ENCODE measurements at regions not wholly inside any gene's neighbourhood (a gene's known extent, or its start where the extent isn't known, plus 50 kb on each side); places are given as distances from the start of the nearest gene placed in this dataset.
"Not testable (repeated sequence)": the region's sequence is repeated elsewhere in the genome, so short reads cannot be mapped to it uniquely, and the experiment has no call there.

GRCh38 chr11:121866754-121867153, 249.3 kb downstream of the BLID start:
- in situ Hi-C loops (cut with HindIII; ENCODE audit: low sequenced_read_pairs) = no loop called here
- TF ChIP-seq, protein P1, sequence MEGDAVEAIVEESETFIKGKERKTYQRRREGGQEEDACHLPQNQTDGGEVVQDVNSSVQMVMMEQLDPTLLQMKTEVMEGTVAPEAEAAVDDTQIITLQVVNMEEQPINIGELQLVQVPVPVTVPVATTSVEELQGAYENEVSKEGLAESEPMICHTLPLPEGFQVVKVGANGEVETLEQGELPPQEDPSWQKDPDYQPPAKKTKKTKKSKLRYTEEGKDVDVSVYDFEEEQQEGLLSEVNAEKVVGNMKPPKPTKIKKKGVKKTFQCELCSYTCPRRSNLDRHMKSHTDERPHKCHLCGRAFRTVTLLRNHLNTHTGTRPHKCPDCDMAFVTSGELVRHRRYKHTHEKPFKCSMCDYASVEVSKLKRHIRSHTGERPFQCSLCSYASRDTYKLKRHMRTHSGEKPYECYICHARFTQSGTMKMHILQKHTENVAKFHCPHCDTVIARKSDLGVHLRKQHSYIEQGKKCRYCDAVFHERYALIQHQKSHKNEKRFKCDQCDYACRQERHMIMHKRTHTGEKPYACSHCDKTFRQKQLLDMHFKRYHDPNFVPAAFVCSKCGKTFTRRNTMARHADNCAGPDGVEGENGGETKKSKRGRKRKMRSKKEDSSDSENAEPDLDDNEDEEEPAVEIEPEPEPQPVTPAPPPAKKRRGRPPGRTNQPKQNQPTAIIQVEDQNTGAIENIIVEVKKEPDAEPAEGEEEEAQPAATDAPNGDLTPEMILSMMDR (IDR thresholded peaks at IDR 0.05; ENCODE audit: low read depth, low read length) = no peak
- DNase-seq (ENCODE audit: low read depth, low spot score) = no peak
- no peak overlapping the region for H3K4me3 ChIP-seq (ENCODE audit: low read depth, low read length)

- in situ Hi-C loops (cut with HindIII; ENCODE audit: low sequenced_read_pairs) = no loop called here
- no peak overlapping the region for H3K4me3 ChIP-seq (ENCODE audit: low read depth, low read length)
- DNase-seq (ENCODE audit: low read depth, low spot score) = no peak
- TF ChIP-seq, protein P1 (IDR thresholded peaks at IDR 0.05; ENCODE audit: low read depth, low read length) = no peak
These were observed 251.4 kb downstream of the BLID start for GRCh38 chr11:121864660-121865059.

DNA sequence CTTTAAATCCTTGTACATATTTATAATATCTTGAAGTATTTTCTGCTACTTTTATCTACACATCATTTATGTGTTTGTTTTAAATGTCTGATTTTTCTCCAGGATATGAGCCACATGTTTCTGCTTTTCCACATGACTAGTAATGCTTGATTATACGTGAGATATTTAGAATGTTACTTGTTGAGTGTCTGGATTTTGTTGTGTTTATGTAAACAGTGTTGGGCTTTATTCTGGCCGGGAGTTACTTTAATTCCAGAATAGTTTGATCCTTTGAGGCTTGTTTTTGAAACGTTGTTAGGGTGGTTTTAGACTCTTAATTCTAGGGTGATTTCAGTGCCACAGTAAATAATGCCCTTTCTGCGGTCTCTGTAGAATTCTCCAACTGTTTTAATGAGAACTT, 252.9 kb downstream of the BLID start:
- in situ Hi-C loops (cut with HindIII; ENCODE audit: low sequenced_read_pairs) = no loop called here
- no peak for DNase-seq (ENCODE audit: low read depth, low spot score)
- TF ChIP-seq, protein P1 (IDR thresholded peaks at IDR 0.05; ENCODE audit: low read depth, low read length) = no peak
- H3K4me3 ChIP-seq (ENCODE audit: low read depth, low read length) = no peak overlapping the region

- in situ Hi-C loops (cut with HindIII; ENCODE audit: low sequenced_read_pairs); DNase-seq (ENCODE audit: low read depth, low spot score); H3K4me3 ChIP-seq (ENCODE audit: low read depth, low read length): not testable (repeated sequence)
These were observed 260.9 kb downstream of the BLID start for GRCh38 chr11:121855138-121855537.

GRCh38 chr11:121844016-121844415, 272.0 kb downstream of the BLID start:
- H3K4me3 ChIP-seq (ENCODE audit: low read depth, low read length) = no peak overlapping the region
- in situ Hi-C loops (cut with HindIII; ENCODE audit: low sequenced_read_pairs) = no loop called here
- no peak for DNase-seq (ENCODE audit: low read depth, low spot score)
- TF ChIP-seq, protein P1 (IDR thresholded peaks at IDR 0.05; ENCODE audit: low read depth, low read length) = no peak

GRCh38 chr11:121842192-121842585, 273.8 kb downstream of the BLID start:
- in situ Hi-C loops (cut with HindIII; ENCODE audit: low sequenced_read_pairs) = no loop called here
- TF ChIP-seq, protein P1 (IDR thresholded peaks at IDR 0.05; ENCODE audit: low read depth, low read length) = no peak
- no peak overlapping the region for H3K4me3 ChIP-seq (ENCODE audit: low read depth, low read length)
- no peak for DNase-seq (ENCODE audit: low read depth, low spot score)

DNA sequence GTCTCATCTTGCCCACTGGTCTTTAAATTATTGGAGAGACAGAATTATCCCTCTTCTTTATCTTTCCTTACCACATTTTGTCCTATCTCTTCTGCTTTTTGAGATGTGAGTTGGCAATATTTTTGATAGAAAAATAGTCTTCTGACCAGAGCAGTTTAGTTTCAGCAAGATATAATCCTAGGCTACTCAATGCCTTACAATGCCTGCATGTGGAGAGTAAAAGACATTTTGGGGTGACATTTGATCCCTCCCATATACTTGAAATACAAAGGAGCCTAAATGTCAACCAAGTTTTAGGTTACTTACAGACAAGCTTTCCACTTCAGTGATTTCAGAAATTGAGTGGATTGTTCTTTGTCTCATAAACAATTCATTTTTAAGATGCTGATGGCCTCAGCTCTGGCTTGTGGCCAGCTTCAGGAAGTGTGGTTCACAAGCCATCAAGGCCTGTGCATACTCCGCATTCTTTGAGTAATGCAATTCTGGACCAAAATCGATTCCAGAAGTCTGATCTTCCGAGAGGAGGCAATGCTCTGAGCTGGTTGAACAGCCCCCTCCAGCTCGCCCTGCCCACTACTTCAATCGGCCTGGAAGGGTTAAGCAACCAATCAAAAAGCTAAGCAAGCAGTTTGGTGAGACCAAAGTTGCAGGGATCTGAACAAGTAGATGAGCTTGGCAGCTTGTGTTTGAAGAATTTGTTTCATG, 274.4 kb downstream of the BLID start:
- no peak overlapping the region for H3K4me3 ChIP-seq (ENCODE audit: low read depth, low read length)
- in situ Hi-C loops (cut with HindIII; ENCODE audit: low sequenced_read_pairs) = no loop called here
- DNase-seq (ENCODE audit: low read depth, low spot score) = peak; percentile 83
- TF ChIP-seq, protein P1 (IDR thresholded peaks at IDR 0.05; ENCODE audit: low read depth, low read length) = no peak

Measured in astrocyte of the spinal cord (primary cell).